Caco-2 (cell line): ENCODE measurements at regions not wholly inside any gene's neighbourhood (a gene's known extent, or its start where the extent isn't known, plus 50 kb on each side); places are given as distances from the start of the nearest gene placed in this dataset.

Experiments
- BruUV-seq: library from RNA; stranded (reverse); fragments of 400-500 nt; replicated peaks from 2 replicates; lab custom pipeline; 2021; lab: Mats Ljungman, UMichigan
- CTCF ChIA-PET: fragments of 300-600 bp; sonication (Branson Sonifier 250); formaldehyde crosslinking; loops from one replicate; lab custom pipeline; 2022; ENCODE audit warnings: antibody characterized with exemption; lab: Charles Lee
- POLR2A ChIA-PET: fragments of 300-600 bp; sonication (Branson Sonifier 250); formaldehyde crosslinking; loops from one replicate; lab custom pipeline; 2022; ENCODE audit warnings: antibody characterized with exemption; lab: Charles Lee
- DNase-seq, 2 experiments: peaks; one replicate each; pipeline versions ENCODE4 v3.0.0 to v3.0.0-alpha.2; 2020 to 2022
- H3K27me3 ChIP-seq: replicated peaks from 2 replicates; pipeline ENCODE4 v1.6.0; 2011; ENCODE audit warnings: low read length; ENCODE audit not compliant: control insufficient read depth, insufficient read depth
- H3K36me3 ChIP-seq: 2 replicates; pipeline ENCODE4 v1.5.1; 2011; ENCODE audit warnings: low read length; ENCODE audit not compliant: control insufficient read depth, insufficient read depth
- H3K4me1 ChIP-seq: fragments of 250-450 bp; sonication (Bioruptor Pico); 2 replicates; pipeline ENCODE4 v1.5.1; 2020; ENCODE audit warnings: mild to moderate bottlenecking
- H3K4me3 ChIP-seq: 2 replicates; pipeline ENCODE4 v1.5.1; 2011; ENCODE audit warnings: low read depth, mild to moderate bottlenecking, control low read depth, low read length
- H3K9me3 ChIP-seq: fragments of 250-450 bp; sonication (Bioruptor Pico); 2 replicates; pipeline ENCODE4 v1.5.1; 2020; ENCODE audit warnings: mild to moderate bottlenecking, moderate library complexity
- H3K27ac Mint-ChIP-seq: one replicate; pipeline ENCODE4 v1.8.0; 2022; ENCODE audit warnings: mixed read lengths; ENCODE audit not compliant: unreplicated experiment
- H3K27me3 Mint-ChIP-seq: one replicate; pipeline ENCODE4 v1.8.0; 2022; ENCODE audit warnings: mixed read lengths; ENCODE audit not compliant: insufficient read depth, unreplicated experiment
- H3K36me3 Mint-ChIP-seq: one replicate; pipeline ENCODE4 v1.8.0; 2022; ENCODE audit warnings: mild to moderate bottlenecking, mixed read lengths; ENCODE audit not compliant: insufficient read depth, unreplicated experiment
- H3K4me1 Mint-ChIP-seq: one replicate; pipeline ENCODE4 v1.8.0; 2022; ENCODE audit warnings: low read depth, mixed read lengths; ENCODE audit not compliant: unreplicated experiment
- H3K4me3 Mint-ChIP-seq: one replicate; pipeline ENCODE4 v1.8.0; 2022; ENCODE audit warnings: mild to moderate bottlenecking, moderate library complexity, mixed read lengths; ENCODE audit not compliant: unreplicated experiment
- H3K9me3 Mint-ChIP-seq: one replicate; pipeline ENCODE4 v1.8.0; 2022; ENCODE audit warnings: mixed read lengths; ENCODE audit not compliant: unreplicated experiment
- intact Hi-C: fragments of 100-400 bp; cut with micrococcal nuclease; formaldehyde crosslinking; loops from one replicate; pipeline ENCODE4 v1.10.0; 2022; ENCODE audit not compliant: unreplicated experiment
- TF ChIP-seq, protein P1 (sequence below), 2 experiments: fragments of 200-600 bp in 1 of 2; IDR thresholded peaks; 1 replicate in 1 of 2; 2 replicates in 1 of 2; pipeline versions ENCODE4 v1.5.1 to v1.8.0; 2011 to 2022; ENCODE audit warnings: antibody characterized with exemption in 1 of 2, control low read depth in 1 of 2, inconsistent platforms in 1 of 2, low read depth in 1 of 2, low read length in 1 of 2, mild to moderate bottlenecking in 1 of 2, moderate library complexity in 1 of 2; ENCODE audit not compliant: insufficient read depth in 1 of 2, severe bottlenecking in 1 of 2, unreplicated experiment in 1 of 2

DNA sequence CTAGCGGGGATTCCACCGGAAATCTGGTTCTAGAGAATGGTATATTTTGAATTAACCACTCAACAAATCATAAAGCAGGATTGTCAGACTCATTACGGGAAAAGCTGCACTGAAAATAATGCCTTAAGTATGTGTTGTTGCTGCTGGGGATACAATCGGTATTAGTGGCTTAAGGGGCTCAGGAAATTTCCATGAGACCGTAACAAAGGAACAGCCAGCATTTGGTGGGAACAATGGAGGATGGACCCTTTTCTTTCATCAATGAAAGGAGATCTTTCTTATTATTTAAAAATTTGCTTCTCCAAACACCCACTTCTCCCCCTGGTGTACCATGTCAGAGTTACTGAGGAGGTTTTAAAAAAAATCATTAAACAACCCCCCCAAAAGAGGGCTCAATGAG is 342.6 kb upstream of the ZFHX3 start:
- Histone ChIP-seq H3K4me3 (no peak overlapping the region), H3K4me1 (no peaks in the 10 kb centered on the region), H3K9me3 (no peaks in the 10 kb centered on the region), H3K27me3 (no peaks in the 10 kb centered on the region), H3K36me3 (no peaks in the 10 kb centered on the region)
- Mint-ChIP-seq H3K36me3 (no peaks in the 10 kb centered on the region), H3K27me3 (peaks cover 7% of the 10 kb centered on the region), H3K4me1 (no peaks in the 10 kb centered on the region), H3K9me3 (peaks cover 8% of the 10 kb centered on the region), H3K27ac (no peak overlapping the region), H3K4me3 (no peak overlapping the region)
- BruUV-seq: no TSS peak
- ChIA-PET POLR2A (no interaction called here), CTCF (no interaction called here)
- intact Hi-C loops: no loop called here
- DNase-seq: no peak
- TF ChIP-seq, protein P1, sequence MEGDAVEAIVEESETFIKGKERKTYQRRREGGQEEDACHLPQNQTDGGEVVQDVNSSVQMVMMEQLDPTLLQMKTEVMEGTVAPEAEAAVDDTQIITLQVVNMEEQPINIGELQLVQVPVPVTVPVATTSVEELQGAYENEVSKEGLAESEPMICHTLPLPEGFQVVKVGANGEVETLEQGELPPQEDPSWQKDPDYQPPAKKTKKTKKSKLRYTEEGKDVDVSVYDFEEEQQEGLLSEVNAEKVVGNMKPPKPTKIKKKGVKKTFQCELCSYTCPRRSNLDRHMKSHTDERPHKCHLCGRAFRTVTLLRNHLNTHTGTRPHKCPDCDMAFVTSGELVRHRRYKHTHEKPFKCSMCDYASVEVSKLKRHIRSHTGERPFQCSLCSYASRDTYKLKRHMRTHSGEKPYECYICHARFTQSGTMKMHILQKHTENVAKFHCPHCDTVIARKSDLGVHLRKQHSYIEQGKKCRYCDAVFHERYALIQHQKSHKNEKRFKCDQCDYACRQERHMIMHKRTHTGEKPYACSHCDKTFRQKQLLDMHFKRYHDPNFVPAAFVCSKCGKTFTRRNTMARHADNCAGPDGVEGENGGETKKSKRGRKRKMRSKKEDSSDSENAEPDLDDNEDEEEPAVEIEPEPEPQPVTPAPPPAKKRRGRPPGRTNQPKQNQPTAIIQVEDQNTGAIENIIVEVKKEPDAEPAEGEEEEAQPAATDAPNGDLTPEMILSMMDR (IDR thresholded peaks at IDR 0.05; ENCODE audit: insufficient read depth in 1 of 2, low read depth in 1 of 2, low read length in 1 of 2, severe bottlenecking in 1 of 2, unreplicated experiment in 1 of 2): no peak

DNA sequence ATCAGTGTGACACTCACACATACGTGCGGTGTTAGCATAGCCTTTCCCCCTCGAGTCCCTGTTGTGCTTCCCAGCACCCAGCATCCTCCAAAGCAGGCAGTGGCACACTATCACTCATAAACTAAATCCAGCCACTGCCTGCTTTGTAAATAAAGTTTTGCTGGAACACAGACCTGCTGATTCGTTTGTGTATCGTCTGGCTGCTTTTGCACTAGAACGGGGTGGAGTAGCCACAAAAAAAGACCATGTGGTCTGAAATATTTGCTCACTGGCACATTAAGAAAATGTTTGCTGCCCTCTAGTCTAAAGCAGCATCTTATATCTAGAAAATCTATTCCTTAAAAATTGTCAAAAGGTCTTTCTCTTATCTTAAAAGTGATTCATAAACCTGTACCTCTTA is 341.2 kb upstream of the ZFHX3 start:
- no peaks in the 10 kb centered on the region for H3K9me3 ChIP-seq
- POLR2A ChIA-PET: no interaction called here
- H3K27me3 ChIP-seq: no peaks in the 10 kb centered on the region
- no peaks in the 10 kb centered on the region for H3K36me3 ChIP-seq
- CTCF ChIA-PET: no interaction called here
- no peaks in the 10 kb centered on the region for H3K4me1 ChIP-seq
- Mint-ChIP-seq H3K4me1 (no peaks in the 10 kb centered on the region), H3K27me3 (peaks cover 7% of the 10 kb centered on the region), H3K9me3 (peaks cover 8% of the 10 kb centered on the region), H3K27ac (no peak overlapping the region), H3K36me3 (no peaks in the 10 kb centered on the region), H3K4me3 (no peak overlapping the region)
- BruUV-seq: no TSS peak
- TF ChIP-seq, protein P1 (IDR thresholded peaks at IDR 0.05; ENCODE audit: insufficient read depth in 1 of 2, low read depth in 1 of 2, low read length in 1 of 2, severe bottlenecking in 1 of 2, unreplicated experiment in 1 of 2): no peak
- intact Hi-C loops: no loop called here
- no peak overlapping the region for H3K4me3 ChIP-seq
- no peak for DNase-seq

DNA sequence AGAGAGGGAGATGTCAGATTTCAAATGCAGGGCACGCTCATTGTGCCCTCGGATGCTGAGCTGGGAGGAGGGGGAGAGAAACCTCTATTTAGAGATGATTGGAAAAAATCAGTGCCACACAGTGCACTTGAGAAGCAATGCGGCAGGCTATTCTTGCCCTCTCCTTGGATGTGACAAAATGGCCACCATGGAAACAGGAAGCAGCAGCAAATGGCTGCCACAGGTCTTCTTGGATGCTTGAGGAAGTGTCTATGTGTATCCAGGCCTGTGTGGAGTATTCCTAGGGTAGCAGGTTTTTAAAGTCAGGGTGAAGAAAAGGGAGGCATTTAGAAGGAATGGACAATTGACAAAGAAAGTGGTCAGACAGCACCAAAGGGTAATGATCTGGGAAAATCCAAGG is 340.1 kb upstream of the ZFHX3 start:
- Histone ChIP-seq H3K9me3 (no peaks in the 10 kb centered on the region), H3K4me3 (no peak overlapping the region), H3K36me3 (no peaks in the 10 kb centered on the region), H3K27me3 (no peaks in the 10 kb centered on the region), H3K4me1 (no peaks in the 10 kb centered on the region)
- no TSS peak for BruUV-seq
- Mint-ChIP-seq H3K4me1 (no peaks in the 10 kb centered on the region), H3K9me3 (peaks cover 8% of the 10 kb centered on the region), H3K4me3 (no peak overlapping the region), H3K27ac (no peak overlapping the region), H3K27me3 (peaks cover 4% of the 10 kb centered on the region), H3K36me3 (no peaks in the 10 kb centered on the region)
- no peak for DNase-seq
- intact Hi-C loops: no loop called here
- CTCF ChIA-PET: no interaction called here
- POLR2A ChIA-PET: no interaction called here
- TF ChIP-seq, protein P1 (IDR thresholded peaks at IDR 0.05; ENCODE audit: insufficient read depth in 1 of 2, low read depth in 1 of 2, low read length in 1 of 2, severe bottlenecking in 1 of 2, unreplicated experiment in 1 of 2): no peak
